ENCODE measurements at regions not wholly inside any gene's neighbourhood (a gene's known extent, or its start where the extent isn't known, plus 50 kb on each side); places are given as distances from the start of the nearest gene placed in this dataset.

GRCh38 chr12:89781156-89781555 lies 72.5 kb upstream of the ATP2B1 start:
- TF ChIP-seq CTCF (conservative IDR thresholded peaks at IDR 0.05; ENCODE audit: low read depth, low read length), result no peak
- no peak overlapping the region for H3K4me3 ChIP-seq (ENCODE audit: low read length)

GRCh38 chr12:89779090-89779489 lies 70.5 kb upstream of the ATP2B1 start:
- no peak for DNase-seq (ENCODE audit: low read depth)
- TF ChIP-seq CTCF (conservative IDR thresholded peaks at IDR 0.05; ENCODE audit: low read depth, low read length), result no peak

More at GRCh38 chr12:89781156-89781555, 72.5 kb upstream of the ATP2B1 start:
- no peak for DNase-seq (ENCODE audit: low read depth)

GRCh38 chr12:89777733-89778379 lies 69.2 kb upstream of the ATP2B1 start:
- no peak for DNase-seq (ENCODE audit: low read depth)
- no peak for TF ChIP-seq CTCF (conservative IDR thresholded peaks at IDR 0.05; ENCODE audit: low read depth, low read length)
- H3K4me3 ChIP-seq (ENCODE audit: low read length), result no peak overlapping the region

More at GRCh38 chr12:89779090-89779489, 70.5 kb upstream of the ATP2B1 start:
- no peak overlapping the region for H3K4me3 ChIP-seq (ENCODE audit: low read length)

GRCh38 chr12:89775986-89776365 lies 67.3 kb upstream of the ATP2B1 start:
- H3K4me3 ChIP-seq (ENCODE audit: low read length), result no peak overlapping the region
- no peak for DNase-seq (ENCODE audit: low read depth)
- TF ChIP-seq CTCF (conservative IDR thresholded peaks at IDR 0.05; ENCODE audit: low read depth, low read length), result no peak

GRCh38 chr12:89775063-89775985 lies 66.7 kb upstream of the ATP2B1 start:
- DNase-seq (ENCODE audit: low read depth), result no peak
- no peak overlapping the region for H3K4me3 ChIP-seq (ENCODE audit: low read length)
- TF ChIP-seq CTCF (conservative IDR thresholded peaks at IDR 0.05; ENCODE audit: low read depth, low read length), result no peak

- H3K4me3 ChIP-seq (ENCODE audit: low read length), result no peak overlapping the region
- TF ChIP-seq CTCF (conservative IDR thresholded peaks at IDR 0.05; ENCODE audit: low read depth, low read length), result no peak
- no peak for DNase-seq (ENCODE audit: low read depth)
Observed at GRCh38 chr12:89774645-89775044, 66.0 kb upstream of the ATP2B1 start.

All from retinal pigment epithelial cell (primary cell).